Adrenal gland (tissue), 9 donors: ENCODE measurements at regions not wholly inside any gene's neighbourhood (a gene's known extent, or its start where the extent isn't known, plus 50 kb on each side); places are given as distances from the start of the nearest gene placed in this dataset.

ENCODE experiments used
- DNase-seq, 7 donors: peaks; one replicate each; pipeline ENCODE4 v3.0.0-alpha.2; 2019 to 2020
- H3K27ac ChIP-seq, 5 donors: fragments of 200-600 bp; sonication (generic) in 4 of 5; 1 replicate in 3 of 5; 2 replicates in 2 of 5; pipeline versions ENCODE4 v1.5.1 to v1.8.0; 2016 to 2020; ENCODE audit warnings: mild to moderate bottlenecking in 1 of 5
- H3K27me3 ChIP-seq: fragments of 200-600 bp; 2 replicates; pipeline ENCODE4 v1.8.0; 2021
- H3K36me3 ChIP-seq, 2 donors: fragments of 200-600 bp; replicated peaks in 1 of 2; 1 replicate in 1 of 2; 2 replicates in 1 of 2; pipeline versions ENCODE4 v1.5.1 to v1.8.0; 2018 to 2022
- H3K4me1 ChIP-seq, 2 donors: fragments of 200-600 bp; replicated peaks in 1 of 2; 1 replicate in 1 of 2; 2 replicates in 1 of 2; pipeline versions ENCODE4 v1.5.1 to v1.8.0; 2018 to 2021
- H3K4me3 ChIP-seq, 4 donors: fragments of 200-600 bp; sonication (generic) in 3 of 4; one replicate each; pipeline ENCODE4 v1.5.1; 2016 to 2018
- H3K9me3 ChIP-seq, 3 donors: fragments of 200-600 bp; sonication (generic) in 1 of 3; replicated peaks in 1 of 3; 1 replicate in 2 of 3; 2 replicates in 1 of 3; pipeline versions ENCODE4 v1.5.1 to v1.8.0; 2016 to 2021
- POLR2A ChIP-seq, 2 donors: fragments of 450-650 bp; IDR thresholded peaks; one replicate each; pipeline ENCODE4 v1.6.1; 2017; ENCODE audit warnings: antibody characterized with exemption in 2 of 2, mild to moderate bottlenecking in 2 of 2, moderate library complexity in 1 of 2
- WGBS, 4 donors: extraction: QIAGEN DNeasy Blood & Tissue Kit in 2 of 4; methylation state at CpG; one replicate each; pipeline versions ENCODE4 v1.1.5 to v1.1.7; 2013 to 2017; 5-methylcytosine and 5-hydroxymethylcytosine counted together
- intact Hi-C, 2 donors: fragments of 100-400 bp; cut with DNase I; formaldehyde crosslinking; loops; one replicate each; pipeline versions ENCODE4 v1.14.1 to v1.15.0; 2022 to 2023
- TF ChIP-seq, protein P1 (sequence below), 6 experiments: fragments of 450-650 bp in 4 of 6; fragments of 200-600 bp in 2 of 6; sonication (generic) in 1 of 6; IDR thresholded peaks; 1 replicate in 5 of 6; 2 replicates in 1 of 6; pipeline versions ENCODE4 v1.5.1 to v1.8.0; 2016 to 2021; ENCODE audit warnings: antibody characterized with exemption in 6 of 6, mild to moderate bottlenecking in 2 of 6, moderate library complexity in 1 of 6
- donor health status: healthy with polysubstance abuse.
- donor health status: Bipolar disorder and iron deficiency.
- donor health status: DM: yes; HTN: yes; CAD: no.
- donor health status: DM: no; HTN: no; CAD: no.
- donor health status: DM: no; HTN: no; CAD: no.

DNA sequence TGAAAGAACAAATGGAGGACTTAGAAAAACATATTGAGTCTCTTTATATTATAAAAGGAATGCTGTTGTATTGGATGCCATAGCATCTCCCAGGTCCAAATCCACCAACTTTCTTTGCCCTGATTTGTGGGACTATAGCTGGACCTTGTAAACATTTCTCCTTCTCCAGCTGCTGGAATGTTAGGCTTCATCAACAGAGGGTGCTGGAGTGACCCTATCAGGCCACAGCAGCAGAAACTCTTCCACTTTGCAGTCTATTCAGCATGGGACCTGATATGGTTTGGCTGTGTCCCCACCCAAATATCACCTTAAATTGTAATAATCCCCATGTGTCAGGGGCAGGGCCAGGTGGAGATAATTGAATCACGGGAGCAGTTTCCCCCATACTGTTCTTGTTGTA lies 138.4 kb upstream of the ARL4C start:
- Histone ChIP-seq H3K27ac (no peak overlapping the region), H3K27me3 (no peaks in the 10 kb centered on the region), H3K36me3 (no peaks in the 10 kb centered on the region), H3K4me3 (no peak overlapping the region), H3K4me1 (no peaks in the 10 kb centered on the region), H3K9me3 (no peaks in the 10 kb centered on the region)
- no peak for DNase-seq
- intact Hi-C loops, result no loop called here
- WGBS, 4 donors, result 88 to 100% (median 95%) methylated on average over 1 of the region's 1 CpG
- TF ChIP-seq POLR2A (IDR thresholded peaks at IDR 0.05), result no peak
- TF ChIP-seq, protein P1, sequence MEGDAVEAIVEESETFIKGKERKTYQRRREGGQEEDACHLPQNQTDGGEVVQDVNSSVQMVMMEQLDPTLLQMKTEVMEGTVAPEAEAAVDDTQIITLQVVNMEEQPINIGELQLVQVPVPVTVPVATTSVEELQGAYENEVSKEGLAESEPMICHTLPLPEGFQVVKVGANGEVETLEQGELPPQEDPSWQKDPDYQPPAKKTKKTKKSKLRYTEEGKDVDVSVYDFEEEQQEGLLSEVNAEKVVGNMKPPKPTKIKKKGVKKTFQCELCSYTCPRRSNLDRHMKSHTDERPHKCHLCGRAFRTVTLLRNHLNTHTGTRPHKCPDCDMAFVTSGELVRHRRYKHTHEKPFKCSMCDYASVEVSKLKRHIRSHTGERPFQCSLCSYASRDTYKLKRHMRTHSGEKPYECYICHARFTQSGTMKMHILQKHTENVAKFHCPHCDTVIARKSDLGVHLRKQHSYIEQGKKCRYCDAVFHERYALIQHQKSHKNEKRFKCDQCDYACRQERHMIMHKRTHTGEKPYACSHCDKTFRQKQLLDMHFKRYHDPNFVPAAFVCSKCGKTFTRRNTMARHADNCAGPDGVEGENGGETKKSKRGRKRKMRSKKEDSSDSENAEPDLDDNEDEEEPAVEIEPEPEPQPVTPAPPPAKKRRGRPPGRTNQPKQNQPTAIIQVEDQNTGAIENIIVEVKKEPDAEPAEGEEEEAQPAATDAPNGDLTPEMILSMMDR (IDR thresholded peaks at IDR 0.05), result peak in 1 of 6 experiments; percentile 5

GRCh38 chr2:234633581-234634230 lies 136.8 kb upstream of the ARL4C start:
- intact Hi-C loops, result no loop called here
- H3K27me3 ChIP-seq, result no peaks in the 10 kb centered on the region
- TF ChIP-seq POLR2A (IDR thresholded peaks at IDR 0.05), result no peak
- WGBS, 4 donors, result 86 to 94% (median 88%) methylated on average over 9 of the region's 9 CpGs
- DNase-seq, result no peak
- H3K36me3 ChIP-seq, result no peaks in the 10 kb centered on the region
- H3K4me3 ChIP-seq, result no peak overlapping the region
- no peaks in the 10 kb centered on the region for H3K9me3 ChIP-seq
- H3K4me1 ChIP-seq, result no peaks in the 10 kb centered on the region
- no peak overlapping the region for H3K27ac ChIP-seq

DNA sequence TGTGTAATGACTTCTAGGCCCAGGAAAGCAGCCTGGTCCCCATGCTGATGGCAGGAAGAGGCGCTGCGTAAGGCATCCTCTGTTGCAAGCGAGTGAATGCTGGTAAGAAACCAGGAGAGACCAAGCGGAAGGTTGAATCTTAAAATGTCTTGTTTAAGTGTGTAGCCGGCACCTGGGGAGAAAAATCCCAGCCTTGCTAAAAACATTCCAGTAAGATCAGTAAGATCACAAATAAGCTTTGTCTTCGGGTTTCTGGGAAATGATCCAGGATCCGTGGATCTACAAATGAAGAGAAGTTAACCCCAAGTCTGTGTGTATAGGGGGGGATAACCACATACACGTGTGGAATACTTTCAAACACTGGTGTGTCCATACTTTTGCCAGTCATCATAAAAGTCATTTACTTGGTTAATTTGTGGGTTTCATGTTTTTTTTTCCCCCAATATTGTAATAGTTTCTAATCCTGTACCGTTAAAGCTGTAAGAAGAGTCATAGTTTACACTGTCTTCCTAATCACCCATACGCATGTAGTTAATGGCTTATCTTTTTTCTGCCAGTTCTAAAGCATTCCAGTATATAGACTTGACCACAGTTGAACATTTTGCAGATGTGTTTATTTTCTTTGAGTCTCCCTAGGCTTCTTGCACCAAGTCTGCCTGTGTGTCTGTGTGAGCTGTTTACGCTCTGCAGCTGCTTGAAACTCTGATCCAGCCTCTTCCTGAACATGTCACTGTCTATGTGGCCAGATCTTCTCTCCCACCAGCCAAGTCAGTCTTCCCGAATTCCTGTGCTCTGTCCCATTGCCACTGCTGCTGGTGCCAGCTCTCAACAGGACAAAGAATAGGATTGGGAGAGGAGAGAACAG lies 135.9 kb upstream of the ARL4C start:
- TF ChIP-seq POLR2A (IDR thresholded peaks at IDR 0.05), result no peak
- TF ChIP-seq, protein P1 (IDR thresholded peaks at IDR 0.05), result no peak
- no peak overlapping the region for H3K27ac ChIP-seq
- 76 to 84% (median 82%) methylated on average over 12 of the region's 12 CpGs for WGBS, 4 donors

DNA sequence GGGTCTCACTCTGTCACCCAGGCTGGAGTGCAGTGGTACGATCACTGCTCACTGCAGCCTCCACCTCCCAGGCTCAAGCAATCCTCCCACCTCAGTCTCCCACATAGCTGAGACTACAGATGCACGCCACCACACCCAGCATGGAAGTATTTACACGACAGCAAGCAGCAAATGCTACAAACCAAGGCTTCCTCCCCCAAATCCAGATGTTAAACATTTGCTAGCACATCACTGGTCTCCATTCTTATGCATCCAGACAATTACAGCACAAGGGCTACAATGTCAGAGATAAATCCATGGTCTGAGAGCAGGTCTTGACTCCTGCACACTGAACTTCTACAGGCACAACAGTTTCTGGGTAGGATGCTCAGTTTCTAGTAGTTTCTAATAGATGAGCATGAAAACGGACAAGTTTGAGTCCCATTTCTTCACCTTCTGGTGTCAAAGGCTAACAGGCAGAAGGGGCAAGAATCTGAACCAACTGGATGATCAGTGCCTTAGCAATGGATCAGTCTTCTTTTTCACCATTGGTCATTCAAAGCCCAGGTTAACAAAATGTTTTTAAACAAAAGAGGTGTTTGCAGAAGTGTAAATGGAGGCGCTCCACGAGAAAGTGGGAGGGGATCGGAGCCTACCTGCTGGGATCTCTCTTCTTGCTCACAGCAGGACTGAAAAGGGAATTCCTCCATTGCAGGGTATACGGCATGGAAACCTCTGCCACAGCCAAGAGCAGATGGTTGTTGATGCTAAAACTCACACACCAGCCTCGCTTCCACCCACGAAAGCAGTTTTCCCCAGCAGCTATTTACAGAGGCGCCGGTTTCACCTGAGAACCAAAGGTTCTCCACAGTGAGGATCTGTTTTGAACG lies 135.0 kb upstream of the ARL4C start:
- 82 to 86% (median 84%) methylated on average over 13 of the region's 13 CpGs for WGBS, 4 donors
- Histone ChIP-seq H3K27me3 (no peaks in the 10 kb centered on the region), H3K4me3 (no peak overlapping the region), H3K27ac (no peak overlapping the region), H3K9me3 (no peaks in the 10 kb centered on the region), H3K36me3 (no peaks in the 10 kb centered on the region), H3K4me1 (no peaks in the 10 kb centered on the region)
- intact Hi-C loops, result no loop called here
- TF ChIP-seq POLR2A (IDR thresholded peaks at IDR 0.05), result no peak
- TF ChIP-seq, protein P1 (IDR thresholded peaks at IDR 0.05), result no peak
- DNase-seq, result no peak

More for the DNA sequence above, 135.9 kb upstream of the ARL4C start:
- Histone ChIP-seq H3K4me1 (no peaks in the 10 kb centered on the region), H3K36me3 (no peaks in the 10 kb centered on the region), H3K27me3 (no peaks in the 10 kb centered on the region), H3K4me3 (no peak overlapping the region), H3K9me3 (no peaks in the 10 kb centered on the region)
- intact Hi-C loops, result no loop called here
- DNase-seq, result no peak
